Vagina (tissue), 2 donors: ENCODE measurements at regions not wholly inside any gene's neighbourhood (a gene's known extent, or its start where the extent isn't known, plus 50 kb on each side); places are given as distances from the start of the nearest gene placed in this dataset.
"Not testable (repeated sequence)": the region's sequence is repeated elsewhere in the genome, so short reads cannot be mapped to it uniquely, and the experiment has no call there.

Source experiments
- DNase-seq, 2 donors: peaks; one replicate each; pipeline ENCODE4 v3.0.0-alpha.2; 2017; ENCODE audit errors: extremely low spot score in 2 of 2
- H3K27ac ChIP-seq: fragments of 200-600 bp; sonication (generic); one replicate; pipeline ENCODE4 v1.5.1; 2019
- H3K27me3 ChIP-seq: fragments of 200-600 bp; sonication (generic); one replicate; pipeline ENCODE4 v1.5.1; 2019
- H3K36me3 ChIP-seq, 2 donors: fragments of 200-600 bp; sonication (generic); one replicate each; pipeline ENCODE4 v1.5.1; 2017 to 2019
- H3K4me1 ChIP-seq: fragments of 200-600 bp; sonication (generic); one replicate; pipeline ENCODE4 v1.5.1; 2019
- H3K4me3 ChIP-seq, 2 donors: fragments of 200-600 bp; sonication (generic); 1 replicate in 1 of 2; 2 replicates in 1 of 2; pipeline ENCODE4 v1.5.1; 2016 to 2019
- H3K9me3 ChIP-seq: fragments of 200-600 bp; sonication (generic); one replicate; pipeline ENCODE4 v1.5.1; 2019
- POLR2A ChIP-seq, 2 donors: fragments of 450-650 bp; IDR thresholded peaks; one replicate each; pipeline ENCODE4 v1.6.1; 2017; ENCODE audit warnings: antibody characterized with exemption in 2 of 2, mild to moderate bottlenecking in 2 of 2, moderate library complexity in 2 of 2
- POLR2AphosphoS5 ChIP-seq, 2 donors: sonication (generic); formaldehyde crosslinking; IDR thresholded peaks; one replicate each; pipeline ENCODE4 v1.9.0; 2017; ENCODE audit warnings: antibody characterized with exemption in 2 of 2, mild to moderate bottlenecking in 2 of 2, low read depth in 1 of 2; ENCODE audit not compliant: insufficient read depth in 1 of 2
- intact Hi-C: fragments of 100-400 bp; cut with DNase I; formaldehyde crosslinking; loops from one replicate; pipeline ENCODE4 v1.15.1; 2023
- TF ChIP-seq, protein P1 (sequence below), 3 experiments: fragments of 450-650 bp in 2 of 3; fragments of 200-600 bp in 1 of 3; sonication (generic) in 1 of 3; IDR thresholded peaks; one replicate each; pipeline ENCODE4 v1.5.1; 2017 to 2019; ENCODE audit warnings: antibody characterized with exemption in 3 of 3, mild to moderate bottlenecking in 2 of 3, moderate library complexity in 2 of 3

DNA sequence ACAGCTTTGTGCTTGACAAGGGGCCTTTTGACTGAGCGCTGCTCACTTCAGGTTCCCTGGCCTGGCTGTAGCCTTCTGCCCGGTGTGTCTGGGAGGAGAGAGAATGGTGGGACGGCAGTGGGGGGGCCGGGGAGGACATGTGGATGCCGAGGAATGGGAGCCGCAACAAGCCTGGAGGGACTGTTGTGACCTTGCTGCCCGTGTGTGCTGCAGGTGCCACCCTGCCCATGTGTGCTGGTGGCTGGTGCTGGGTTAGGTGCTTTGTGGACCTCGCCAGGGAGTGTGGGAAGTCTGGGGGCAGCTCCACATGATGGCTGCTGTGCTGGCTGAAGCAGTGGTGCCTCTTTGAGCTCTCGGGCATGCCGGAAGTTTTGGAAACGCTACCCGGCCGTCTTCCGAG, 132.1 kb downstream of the LAT start:
- no peak overlapping the region for H3K4me3 ChIP-seq

DNA sequence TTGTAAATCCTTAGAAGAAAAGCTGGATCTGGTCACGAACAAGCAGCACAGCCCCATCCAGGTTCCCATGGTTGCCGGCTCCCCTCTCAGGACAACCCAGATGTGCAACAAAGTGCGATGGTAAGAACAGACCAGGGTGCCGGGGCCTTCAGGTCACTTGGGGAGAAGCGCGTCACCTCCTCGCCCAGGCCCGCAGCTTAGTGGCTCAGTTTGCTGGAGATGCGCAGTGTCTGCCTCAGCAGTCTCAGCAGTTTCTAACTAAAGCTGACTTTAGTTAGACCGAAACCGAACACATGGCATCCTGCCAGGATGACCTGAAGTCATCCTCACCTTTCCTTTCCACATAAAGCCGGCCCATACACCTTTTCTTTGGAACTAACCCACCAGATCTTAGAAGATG, 131.4 kb downstream of the LAT start:
- DNase-seq, H3K4me3 ChIP-seq, H3K36me3 ChIP-seq, H3K9me3 ChIP-seq, H3K27me3 ChIP-seq, intact Hi-C loops: not testable (repeated sequence)
- Histone ChIP-seq H3K4me1 (peaks cover 18% of the 10 kb centered on the region), H3K27ac (peak overlapping the region; percentile 79)

More for the DNA sequence above, 132.1 kb downstream of the LAT start:
- intact Hi-C loops, result no loop called here
- H3K9me3 ChIP-seq, result no peaks in the 10 kb centered on the region
- H3K27me3 ChIP-seq, result no peaks in the 10 kb centered on the region
- no peak for DNase-seq
- H3K36me3 ChIP-seq, result no peaks in the 10 kb centered on the region
- H3K27ac ChIP-seq, result peak overlapping the region; percentile 79
- TF ChIP-seq, protein P1, sequence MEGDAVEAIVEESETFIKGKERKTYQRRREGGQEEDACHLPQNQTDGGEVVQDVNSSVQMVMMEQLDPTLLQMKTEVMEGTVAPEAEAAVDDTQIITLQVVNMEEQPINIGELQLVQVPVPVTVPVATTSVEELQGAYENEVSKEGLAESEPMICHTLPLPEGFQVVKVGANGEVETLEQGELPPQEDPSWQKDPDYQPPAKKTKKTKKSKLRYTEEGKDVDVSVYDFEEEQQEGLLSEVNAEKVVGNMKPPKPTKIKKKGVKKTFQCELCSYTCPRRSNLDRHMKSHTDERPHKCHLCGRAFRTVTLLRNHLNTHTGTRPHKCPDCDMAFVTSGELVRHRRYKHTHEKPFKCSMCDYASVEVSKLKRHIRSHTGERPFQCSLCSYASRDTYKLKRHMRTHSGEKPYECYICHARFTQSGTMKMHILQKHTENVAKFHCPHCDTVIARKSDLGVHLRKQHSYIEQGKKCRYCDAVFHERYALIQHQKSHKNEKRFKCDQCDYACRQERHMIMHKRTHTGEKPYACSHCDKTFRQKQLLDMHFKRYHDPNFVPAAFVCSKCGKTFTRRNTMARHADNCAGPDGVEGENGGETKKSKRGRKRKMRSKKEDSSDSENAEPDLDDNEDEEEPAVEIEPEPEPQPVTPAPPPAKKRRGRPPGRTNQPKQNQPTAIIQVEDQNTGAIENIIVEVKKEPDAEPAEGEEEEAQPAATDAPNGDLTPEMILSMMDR (IDR thresholded peaks at IDR 0.05), result no peak
- no peak for TF ChIP-seq POLR2A (IDR thresholded peaks at IDR 0.05)
- TF ChIP-seq POLR2AphosphoS5 (IDR thresholded peaks at IDR 0.05; ENCODE audit: insufficient read depth in 1 of 2, low read depth in 1 of 2), result no peak
- peaks cover 18% of the 10 kb centered on the region for H3K4me1 ChIP-seq

DNA sequence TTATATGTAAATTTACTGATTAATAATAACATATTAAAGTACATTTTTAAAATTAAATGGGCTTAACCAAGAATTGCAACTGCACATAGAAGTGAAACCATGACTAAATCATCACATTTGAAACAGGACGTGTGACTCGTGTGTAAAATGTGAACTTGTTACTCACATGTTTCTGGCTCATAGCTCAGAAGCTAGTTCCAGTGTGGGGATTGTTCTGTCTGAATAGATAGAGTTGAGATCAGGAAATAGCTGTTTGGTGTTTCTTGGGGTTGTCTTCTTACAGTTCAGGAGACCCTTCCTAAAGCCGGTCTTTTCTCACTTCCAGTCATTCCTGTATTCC, 130.9 kb downstream of the LAT start:
- H3K9me3 ChIP-seq, intact Hi-C loops, H3K4me3 ChIP-seq: not testable (repeated sequence)

DNA sequence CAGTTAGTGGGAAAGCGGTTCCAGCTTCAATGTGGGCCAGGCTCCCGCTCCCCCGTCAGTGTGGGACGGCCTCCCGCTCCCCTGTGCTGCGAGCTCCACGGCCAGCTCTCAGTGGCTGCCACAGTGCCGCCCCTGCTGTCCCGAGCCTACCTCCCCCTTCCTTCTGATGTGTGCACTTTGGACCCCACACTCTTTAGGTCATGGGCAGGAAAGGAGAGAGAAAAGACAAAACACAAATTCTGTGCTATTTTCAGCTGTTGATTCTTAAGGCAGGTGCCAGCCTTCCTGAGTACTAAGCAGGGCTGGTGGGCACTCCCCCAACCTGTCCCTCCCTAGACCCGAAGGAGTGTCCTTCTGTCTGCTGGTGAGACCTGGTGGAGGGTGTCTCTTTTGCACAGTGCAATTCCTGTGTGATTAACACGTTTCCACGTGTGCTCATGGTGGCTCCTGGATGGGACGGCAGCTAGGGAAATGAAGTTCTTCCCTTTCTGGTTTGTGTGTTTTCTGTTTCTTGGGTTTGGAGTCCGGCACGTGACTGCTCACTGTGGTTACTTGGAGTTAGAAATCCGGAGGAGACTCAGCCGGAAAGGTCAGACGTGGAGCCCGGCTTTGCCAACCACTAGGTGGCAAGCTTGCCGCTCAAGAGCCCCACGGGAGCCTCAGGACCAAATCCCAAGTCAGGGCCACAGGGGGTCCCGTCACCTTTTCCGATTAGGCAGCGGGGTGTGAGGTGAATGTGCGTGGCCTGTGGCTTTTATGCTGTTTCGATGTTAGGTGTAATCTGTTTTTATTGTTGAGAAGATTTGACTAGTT, 130.3 kb downstream of the LAT start:
- intact Hi-C loops, H3K36me3 ChIP-seq, H3K4me3 ChIP-seq, DNase-seq, H3K9me3 ChIP-seq, H3K27me3 ChIP-seq: not testable (repeated sequence)
- H3K27ac ChIP-seq, result peak overlapping the region; percentile 79
- H3K4me1 ChIP-seq, result peaks cover 18% of the 10 kb centered on the region
- peak in 1 of 2 donors; percentile 43 for TF ChIP-seq POLR2AphosphoS5 (IDR thresholded peaks at IDR 0.05; ENCODE audit: insufficient read depth in 1 of 2, low read depth in 1 of 2)
- TF ChIP-seq, protein P1 (IDR thresholded peaks at IDR 0.05), result peak in 2 of 3 experiments; percentile 44 to 58

More for the DNA sequence above, 130.9 kb downstream of the LAT start:
- not testable (repeated sequence) for H3K36me3 ChIP-seq, H3K27me3 ChIP-seq, DNase-seq
- H3K4me1 ChIP-seq, result peaks cover 18% of the 10 kb centered on the region
- H3K27ac ChIP-seq, result peak overlapping the region; percentile 79

GRCh38 chr16:29114574-29114973, 129.7 kb downstream of the LAT start:
- intact Hi-C loops, result no loop called here
- no peak overlapping the region for H3K4me3 ChIP-seq

DNA sequence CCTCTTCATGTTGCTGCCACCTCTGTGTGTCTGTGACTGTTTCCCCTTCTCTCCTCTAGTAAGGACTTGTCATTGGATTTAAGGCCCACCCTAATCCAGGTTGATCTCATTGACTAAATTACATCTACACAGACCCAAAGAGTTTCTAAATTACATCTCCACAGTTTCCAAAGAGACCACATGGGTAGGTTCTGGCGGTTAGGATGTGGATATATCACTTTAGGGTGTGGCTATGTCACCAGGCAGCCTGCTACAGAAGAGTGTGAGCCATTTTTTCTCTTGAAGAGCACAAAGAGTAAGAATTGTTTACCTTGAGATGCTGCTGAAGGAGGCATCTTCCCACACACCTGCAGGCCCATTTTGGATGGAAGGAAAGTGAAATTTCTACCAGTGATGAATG, 128.6 kb downstream of the LAT start:
- DNase-seq, H3K27me3 ChIP-seq, H3K9me3 ChIP-seq, intact Hi-C loops, H3K27ac ChIP-seq, H3K36me3 ChIP-seq, H3K4me3 ChIP-seq: not testable (repeated sequence)
- peaks cover 18% of the 10 kb centered on the region for H3K4me1 ChIP-seq

More at GRCh38 chr16:29114574-29114973, 129.7 kb downstream of the LAT start:
- no peak for DNase-seq
- peak overlapping the region; percentile 79 for H3K27ac ChIP-seq
- H3K9me3 ChIP-seq, result no peaks in the 10 kb centered on the region
- no peak for TF ChIP-seq POLR2A (IDR thresholded peaks at IDR 0.05)
- TF ChIP-seq, protein P1 (IDR thresholded peaks at IDR 0.05), result no peak
- no peak for TF ChIP-seq POLR2AphosphoS5 (IDR thresholded peaks at IDR 0.05; ENCODE audit: insufficient read depth in 1 of 2, low read depth in 1 of 2)
- peaks cover 18% of the 10 kb centered on the region for H3K4me1 ChIP-seq
- no peaks in the 10 kb centered on the region for H3K27me3 ChIP-seq
- no peaks in the 10 kb centered on the region for H3K36me3 ChIP-seq
